Activated CD4-positive, alpha-beta memory T cell treated with anti-CD3 and anti-CD28 coated beads for 36 hours (primary cell): ENCODE measurements at regions not wholly inside any gene's neighbourhood (a gene's known extent, or its start where the extent isn't known, plus 50 kb on each side); places are given as distances from the start of the nearest gene placed in this dataset.
"Not testable (repeated sequence)": the region's sequence is repeated elsewhere in the genome, so short reads cannot be mapped to it uniquely, and the experiment has no call there.

Source experiments
- CTCF ChIA-PET: fragments of 350-600 bp; sonication (Branson Sonifier 250); formaldehyde crosslinking; loops from one replicate; lab custom pipeline; 2021; ENCODE audit warnings: antibody characterized with exemption, inconsistent platforms; lab: Charles Lee
- POLR2A ChIA-PET: fragments of 350-600 bp; sonication (Branson Sonifier 250); formaldehyde crosslinking; loops from one replicate; lab custom pipeline; 2021; ENCODE audit warnings: antibody characterized with exemption; lab: Charles Lee
- DNase-seq: peaks from one replicate; pipeline ENCODE4 v3.0.0-alpha.2; 2020
- H3K27ac Mint-ChIP-seq: one replicate; pipeline ENCODE4 v1.8.0; 2021; ENCODE audit warnings: mixed read lengths
- H3K27me3 Mint-ChIP-seq: one replicate; pipeline ENCODE4 v1.8.0; 2021; ENCODE audit warnings: mixed read lengths
- H3K36me3 Mint-ChIP-seq: one replicate; pipeline ENCODE4 v1.8.0; 2021; ENCODE audit warnings: mixed read lengths
- H3K4me1 Mint-ChIP-seq: one replicate; pipeline ENCODE4 v1.8.0; 2021; ENCODE audit warnings: low read depth, mixed read lengths
- H3K4me3 Mint-ChIP-seq: one replicate; pipeline ENCODE4 v1.8.0; 2021; ENCODE audit warnings: mild to moderate bottlenecking, mixed read lengths
- H3K9me3 Mint-ChIP-seq: one replicate; pipeline ENCODE4 v1.8.0; 2021; ENCODE audit warnings: mixed read lengths
- intact Hi-C: fragments of 100-400 bp; cut with micrococcal nuclease; formaldehyde crosslinking; loops from one replicate; pipeline ENCODE4 v1.15.1; 2023

GRCh38 chr7:17041324-17041723, 159.5 kb upstream of the AGR3 start:
- Mint-ChIP-seq H3K27me3 (peaks cover 1% of the 10 kb centered on the region), H3K9me3 (no peaks in the 10 kb centered on the region), H3K27ac (no peak overlapping the region), H3K36me3 (no peaks in the 10 kb centered on the region), H3K4me3 (no peak overlapping the region), H3K4me1 (peaks cover 26% of the 10 kb centered on the region)
- no peak for DNase-seq
- intact Hi-C loops, result loop anchor here (1.0 to 5.0 kb wide), 3 partner anchors 18 to 261 kb away; no protein-coding TSS in a partner anchor
- POLR2A ChIA-PET, result no interaction called here
- CTCF ChIA-PET, result no interaction called here

- peaks cover 1% of the 10 kb centered on the region for H3K27me3 Mint-ChIP-seq
- POLR2A ChIA-PET, result no interaction called here
- DNase-seq, result no peak
- no peaks in the 10 kb centered on the region for H3K9me3 Mint-ChIP-seq
- no peak overlapping the region for H3K4me3 Mint-ChIP-seq
- H3K27ac Mint-ChIP-seq, result no peak overlapping the region
- H3K36me3 Mint-ChIP-seq, result no peaks in the 10 kb centered on the region
- intact Hi-C loops, result loop anchor here (5.0 kb wide), 2 partner anchors 95 to 260 kb away; no protein-coding TSS in a partner anchor
- CTCF ChIA-PET, result no interaction called here
- H3K4me1 Mint-ChIP-seq, result peaks cover 26% of the 10 kb centered on the region
Observed at GRCh38 chr7:17042211-17042610, 160.4 kb upstream of the AGR3 start.

- Mint-ChIP-seq H3K36me3 (no peaks in the 10 kb centered on the region), H3K27me3 (no peaks in the 10 kb centered on the region), H3K4me1 (peaks cover 26% of the 10 kb centered on the region), H3K27ac (peak overlapping the region; percentile 3), H3K9me3 (no peaks in the 10 kb centered on the region), H3K4me3 (no peak overlapping the region)
- intact Hi-C loops, result loop anchor here (5.0 kb wide), 2 partner anchors 94 to 259 kb away; no protein-coding TSS in a partner anchor
- ChIA-PET CTCF (no interaction called here), POLR2A (interaction anchor here (0.6 kb wide), 2 partner anchors 256 to 276 kb away, joined by 3 to 4 read pairs; no protein-coding TSS in a partner anchor)
- DNase-seq, result no peak
Observed at GRCh38 chr7:17043012-17043877, 161.5 kb upstream of the AGR3 start.

GRCh38 chr7:17044396-17044795, 162.6 kb upstream of the AGR3 start:
- intact Hi-C loops, result loop anchor here (5.0 kb wide), 2 partner anchors 93 to 258 kb away; no protein-coding TSS in a partner anchor
- peaks cover 26% of the 10 kb centered on the region for H3K4me1 Mint-ChIP-seq
- H3K9me3 Mint-ChIP-seq, result no peaks in the 10 kb centered on the region
- no peak overlapping the region for H3K4me3 Mint-ChIP-seq
- H3K36me3 Mint-ChIP-seq, result no peaks in the 10 kb centered on the region
- H3K27ac Mint-ChIP-seq, result no peak overlapping the region
- ChIA-PET POLR2A (no interaction called here), CTCF (no interaction called here)
- no peaks in the 10 kb centered on the region for H3K27me3 Mint-ChIP-seq
- no peak for DNase-seq

GRCh38 chr7:17044861-17045260, 163.1 kb upstream of the AGR3 start:
- Mint-ChIP-seq H3K36me3 (no peaks in the 10 kb centered on the region), H3K4me1 (peaks cover 26% of the 10 kb centered on the region), H3K27me3 (no peaks in the 10 kb centered on the region), H3K9me3 (no peaks in the 10 kb centered on the region), H3K4me3 (no peak overlapping the region), H3K27ac (no peak overlapping the region)
- ChIA-PET POLR2A (no interaction called here), CTCF (no interaction called here)
- no peak for DNase-seq
- intact Hi-C loops, result loop anchor here (5.0 kb wide), 2 partner anchors 92 to 257 kb away; no protein-coding TSS in a partner anchor

GRCh38 chr7:17046259-17046658, 164.5 kb upstream of the AGR3 start:
- ChIA-PET CTCF (interaction anchor here (0.6 kb wide), 1 partner anchor 261 kb away, joined by 4 read pairs; no protein-coding TSS in a partner anchor), POLR2A (no interaction called here)
- H3K4me1 Mint-ChIP-seq, result peaks cover 23% of the 10 kb centered on the region
- intact Hi-C loops, result no loop called here
- no peak overlapping the region for H3K4me3 Mint-ChIP-seq
- H3K27ac Mint-ChIP-seq, result no peak overlapping the region
- H3K36me3 Mint-ChIP-seq, result no peaks in the 10 kb centered on the region
- no peaks in the 10 kb centered on the region for H3K9me3 Mint-ChIP-seq
- DNase-seq, result no peak
- H3K27me3 Mint-ChIP-seq, result no peaks in the 10 kb centered on the region

- intact Hi-C loops, result no loop called here
- Mint-ChIP-seq H3K9me3 (no peaks in the 10 kb centered on the region), H3K36me3 (no peaks in the 10 kb centered on the region), H3K4me3 (no peak overlapping the region), H3K4me1 (peaks cover 19% of the 10 kb centered on the region), H3K27ac (no peak overlapping the region), H3K27me3 (no peaks in the 10 kb centered on the region)
- CTCF ChIA-PET, result interaction anchor here (0.6 kb wide), 1 partner anchor 261 kb away, joined by 4 read pairs; no protein-coding TSS in a partner anchor
- POLR2A ChIA-PET, result no interaction called here
- DNase-seq, result no peak
Observed at GRCh38 chr7:17046666-17047065, 164.9 kb upstream of the AGR3 start.

GRCh38 chr7:17053164-17053563, 171.4 kb upstream of the AGR3 start:
- H3K9me3 Mint-ChIP-seq, H3K27me3 Mint-ChIP-seq, POLR2A ChIA-PET, intact Hi-C loops, H3K36me3 Mint-ChIP-seq, H3K4me1 Mint-ChIP-seq, CTCF ChIA-PET, H3K27ac Mint-ChIP-seq, DNase-seq, H3K4me3 Mint-ChIP-seq: not testable (repeated sequence)

- H3K4me1 Mint-ChIP-seq, result peaks cover 9% of the 10 kb centered on the region
- no peak overlapping the region for H3K4me3 Mint-ChIP-seq
- H3K36me3 Mint-ChIP-seq, result no peaks in the 10 kb centered on the region
- POLR2A ChIA-PET, result no interaction called here
- DNase-seq, result no peak
- intact Hi-C loops, result no loop called here
- CTCF ChIA-PET, result interaction anchor here (0.9 kb wide), 1 partner anchor 9 kb away, joined by 3 read pairs; no protein-coding TSS in a partner anchor
- no peak overlapping the region for H3K27ac Mint-ChIP-seq
- H3K9me3 Mint-ChIP-seq, result no peaks in the 10 kb centered on the region
- no peaks in the 10 kb centered on the region for H3K27me3 Mint-ChIP-seq
Observed at GRCh38 chr7:17054206-17054605, 172.4 kb upstream of the AGR3 start.

GRCh38 chr7:17054836-17055235, 173.1 kb upstream of the AGR3 start:
- no peaks in the 10 kb centered on the region for H3K36me3 Mint-ChIP-seq
- intact Hi-C loops, result no loop called here
- no peak overlapping the region for H3K27ac Mint-ChIP-seq
- no peak overlapping the region for H3K4me3 Mint-ChIP-seq
- no peaks in the 10 kb centered on the region for H3K9me3 Mint-ChIP-seq
- no peaks in the 10 kb centered on the region for H3K27me3 Mint-ChIP-seq
- POLR2A ChIA-PET, result no interaction called here
- no peak for DNase-seq
- peaks cover 9% of the 10 kb centered on the region for H3K4me1 Mint-ChIP-seq
- CTCF ChIA-PET, result interaction anchor here (0.9 kb wide), 1 partner anchor 8 kb away, joined by 3 read pairs; no protein-coding TSS in a partner anchor

GRCh38 chr7:17055596-17055995, 173.8 kb upstream of the AGR3 start:
- ChIA-PET POLR2A (no interaction called here), CTCF (interaction anchor here (1.0 kb wide), 1 partner anchor 10 kb away, joined by 3 read pairs; no protein-coding TSS in a partner anchor)
- DNase-seq, result no peak
- no peaks in the 10 kb centered on the region for H3K36me3 Mint-ChIP-seq
- H3K4me1 Mint-ChIP-seq, result peaks cover 9% of the 10 kb centered on the region
- intact Hi-C loops, result no loop called here
- H3K4me3 Mint-ChIP-seq, result no peak overlapping the region
- H3K27ac Mint-ChIP-seq, result no peak overlapping the region
- H3K27me3 Mint-ChIP-seq, result no peaks in the 10 kb centered on the region
- H3K9me3 Mint-ChIP-seq, result no peaks in the 10 kb centered on the region

- Mint-ChIP-seq H3K27me3 (no peaks in the 10 kb centered on the region), H3K36me3 (no peaks in the 10 kb centered on the region), H3K4me3 (no peak overlapping the region), H3K4me1 (peaks cover 9% of the 10 kb centered on the region), H3K9me3 (no peaks in the 10 kb centered on the region), H3K27ac (no peak overlapping the region)
- no peak for DNase-seq
- intact Hi-C loops, result no loop called here
- ChIA-PET POLR2A (no interaction called here), CTCF (interaction anchor here (1.0 kb wide), 1 partner anchor 9 kb away, joined by 3 read pairs; no protein-coding TSS in a partner anchor)
Observed at GRCh38 chr7:17056491-17057142, 174.8 kb upstream of the AGR3 start.
